Activated CD4-positive, CD25-positive, alpha-beta regulatory T cell (primary cell): ENCODE measurements at regions not wholly inside any gene's neighbourhood (a gene's known extent, or its start where the extent isn't known, plus 50 kb on each side); places are given as distances from the start of the nearest gene placed in this dataset.
"Not testable (repeated sequence)": the region's sequence is repeated elsewhere in the genome, so short reads cannot be mapped to it uniquely, and the experiment has no call there.

ENCODE experiments used
- DNase-seq, 4 experiments: peaks; one replicate each; lab custom pipeline; 2025; lab: John Stamatoyannopoulos, UW

DNA sequence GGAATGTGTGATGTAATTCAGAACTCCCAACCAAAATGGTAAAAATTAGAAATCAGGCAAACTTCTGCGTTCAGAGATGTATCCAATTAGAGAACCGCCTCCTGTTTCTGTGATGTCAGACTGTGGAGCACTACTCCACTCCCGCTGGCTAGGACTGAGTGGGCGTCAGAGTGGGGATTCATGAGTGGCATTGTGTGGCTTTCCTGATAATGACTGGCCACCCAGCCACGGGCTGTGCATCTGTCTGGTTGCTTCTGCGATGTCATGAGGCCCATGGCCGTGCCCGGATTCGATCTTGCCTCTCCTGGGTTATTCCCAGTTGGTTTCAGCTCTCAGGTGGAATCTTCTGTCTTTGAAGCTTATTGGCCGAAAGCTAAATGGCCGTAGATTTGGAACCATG, 87.1 kb upstream of the KCNA1 start:
- DNase-seq = no peak

DNA sequence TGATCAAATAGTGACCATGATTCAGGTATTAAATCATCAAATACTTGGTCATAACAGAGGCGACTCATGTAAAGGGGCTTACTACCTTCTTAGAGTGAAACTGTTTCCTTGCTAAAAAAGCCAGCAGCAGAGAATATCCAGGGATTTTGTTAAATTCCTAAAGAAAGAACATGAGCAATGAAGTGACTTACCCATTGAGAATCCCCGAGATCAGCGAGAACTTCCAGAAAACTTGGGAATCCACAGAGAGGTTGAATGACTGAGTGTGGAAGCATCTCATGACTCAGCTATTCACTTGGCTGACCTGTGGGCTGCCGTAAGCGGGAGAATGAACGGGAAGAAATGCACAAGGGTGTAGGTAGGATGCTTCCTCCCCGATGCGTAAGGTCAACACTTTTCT, 85.3 kb upstream of the KCNA1 start:
- DNase-seq = no peak

DNA sequence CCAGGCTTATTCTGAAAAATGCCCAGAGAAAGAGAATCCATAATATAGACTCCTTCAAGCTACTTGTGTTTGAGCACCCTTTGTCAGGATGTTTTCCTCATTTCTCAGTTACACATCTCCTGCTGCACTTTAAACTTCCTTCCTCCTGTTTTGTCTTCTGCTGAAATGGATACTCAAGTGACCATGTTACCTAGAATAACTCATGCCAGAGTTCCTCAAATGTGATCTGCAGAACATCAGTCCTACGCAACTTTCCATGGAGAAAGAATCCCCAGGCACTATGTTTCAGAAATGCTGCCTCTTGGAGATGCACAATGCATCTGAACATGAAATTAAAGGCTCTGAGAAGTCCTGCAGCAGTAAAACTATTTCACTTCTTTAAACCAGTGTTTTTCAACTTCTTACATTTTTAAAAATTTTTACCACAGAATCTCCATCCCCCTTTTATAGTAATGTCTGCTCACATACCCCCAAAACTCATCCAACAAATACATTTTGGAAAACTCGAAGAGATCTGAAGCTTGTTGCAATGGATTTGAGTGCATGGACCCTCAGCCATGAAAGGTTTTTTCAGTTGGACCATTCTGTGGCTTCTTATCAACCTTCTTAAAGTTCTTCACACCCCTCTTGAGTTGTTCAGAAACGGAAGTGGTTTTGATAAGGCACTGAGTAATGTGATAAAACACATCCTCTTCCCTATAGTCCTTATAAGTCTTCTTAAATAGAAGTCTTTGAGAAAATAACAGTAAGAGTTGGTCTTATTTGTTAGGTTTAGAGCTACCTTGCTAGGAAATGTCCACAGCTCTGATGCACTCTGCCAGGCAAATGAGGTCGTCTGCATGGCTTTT, 84.5 kb upstream of the KCNA1 start:
- no peak for DNase-seq

DNA sequence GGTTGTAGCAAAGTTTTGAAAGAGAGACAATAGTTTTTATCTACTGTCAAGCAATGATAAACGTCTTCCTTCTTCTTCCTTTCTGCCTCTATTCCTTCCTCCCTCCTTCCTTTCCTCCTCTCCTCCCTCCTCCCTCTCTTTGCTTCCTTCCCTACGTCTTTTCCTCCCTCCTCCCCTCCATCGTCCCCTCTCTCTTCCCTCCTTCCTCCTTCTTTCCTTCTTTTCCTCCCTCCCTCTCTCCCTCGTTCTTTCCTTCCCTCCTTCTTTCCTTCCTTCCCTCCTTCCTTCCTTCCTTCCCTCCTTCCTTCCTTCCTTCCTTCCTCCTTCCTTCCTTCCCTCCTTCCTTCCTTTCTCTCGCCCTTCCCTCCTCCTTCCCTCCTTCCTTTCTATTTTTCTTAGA, 82.8 kb upstream of the KCNA1 start:
- no peak for DNase-seq

DNA sequence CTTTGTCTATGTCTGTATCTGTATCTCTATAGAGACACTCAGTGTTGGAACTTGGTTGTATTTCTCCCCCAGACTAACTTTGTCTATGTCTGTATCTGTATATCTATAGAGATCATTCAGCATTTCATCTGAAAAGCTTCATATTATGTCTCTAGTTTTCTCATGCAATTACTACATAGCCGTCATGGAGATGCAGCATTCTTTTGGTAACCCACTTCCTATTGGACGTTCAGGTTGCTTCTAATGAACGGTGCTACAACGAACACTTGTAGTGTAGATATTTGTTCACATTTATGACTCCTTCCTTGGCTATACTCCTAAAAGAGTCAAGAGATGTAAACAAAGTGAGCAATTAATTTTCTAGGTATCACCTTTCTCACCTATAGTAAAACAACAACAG, 81.5 kb upstream of the KCNA1 start:
- no peak for DNase-seq

DNA sequence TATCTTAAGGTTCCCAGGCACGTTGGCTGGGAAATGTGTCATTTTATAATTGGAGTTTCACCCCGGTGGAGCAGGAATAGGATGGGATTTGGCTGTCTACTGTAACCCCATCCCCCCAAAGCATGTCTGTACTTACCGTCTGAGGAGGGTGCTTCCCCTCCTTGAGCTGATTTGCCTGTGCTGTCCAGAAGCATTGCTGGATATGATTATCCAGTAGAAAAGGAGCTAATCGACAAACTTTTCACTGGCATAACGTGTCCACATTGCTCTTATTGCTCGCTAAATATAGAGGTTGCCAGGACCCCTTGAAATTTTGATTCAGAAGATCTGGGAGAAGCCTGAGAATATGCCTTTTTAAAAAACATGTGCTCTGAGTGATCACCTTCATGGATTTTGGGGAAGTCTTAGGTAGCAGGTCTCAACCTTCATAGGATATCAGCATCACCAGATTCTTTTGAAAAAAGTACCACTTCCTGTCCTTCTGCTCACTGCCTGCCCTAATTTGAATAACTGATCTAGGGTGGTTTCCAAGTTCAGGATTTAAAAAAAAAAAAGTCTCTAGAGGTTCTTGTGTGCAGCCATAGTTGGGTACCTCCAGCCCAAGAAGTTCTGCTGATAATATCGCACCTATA, 80.4 kb upstream of the KCNA1 start:
- DNase-seq = no peak

DNA sequence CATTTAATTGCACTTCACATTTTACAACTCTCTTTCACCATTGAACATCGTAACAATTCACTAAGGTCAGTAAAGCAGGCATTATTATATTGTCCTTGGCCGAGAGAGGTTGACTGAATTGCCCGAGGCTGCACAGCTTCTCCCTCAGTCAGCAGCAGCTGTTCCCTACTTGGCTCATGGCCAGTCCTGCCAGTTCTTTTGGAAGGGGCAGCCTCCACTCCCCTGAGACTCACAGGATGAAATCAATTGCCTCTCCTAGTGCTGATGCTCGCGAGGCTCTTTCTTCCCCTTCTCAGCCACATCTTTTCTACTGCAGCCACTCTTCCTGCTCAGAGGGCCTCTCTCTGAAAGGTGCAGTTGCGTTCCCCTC, 79.9 kb upstream of the KCNA1 start:
- no peak for DNase-seq

DNA sequence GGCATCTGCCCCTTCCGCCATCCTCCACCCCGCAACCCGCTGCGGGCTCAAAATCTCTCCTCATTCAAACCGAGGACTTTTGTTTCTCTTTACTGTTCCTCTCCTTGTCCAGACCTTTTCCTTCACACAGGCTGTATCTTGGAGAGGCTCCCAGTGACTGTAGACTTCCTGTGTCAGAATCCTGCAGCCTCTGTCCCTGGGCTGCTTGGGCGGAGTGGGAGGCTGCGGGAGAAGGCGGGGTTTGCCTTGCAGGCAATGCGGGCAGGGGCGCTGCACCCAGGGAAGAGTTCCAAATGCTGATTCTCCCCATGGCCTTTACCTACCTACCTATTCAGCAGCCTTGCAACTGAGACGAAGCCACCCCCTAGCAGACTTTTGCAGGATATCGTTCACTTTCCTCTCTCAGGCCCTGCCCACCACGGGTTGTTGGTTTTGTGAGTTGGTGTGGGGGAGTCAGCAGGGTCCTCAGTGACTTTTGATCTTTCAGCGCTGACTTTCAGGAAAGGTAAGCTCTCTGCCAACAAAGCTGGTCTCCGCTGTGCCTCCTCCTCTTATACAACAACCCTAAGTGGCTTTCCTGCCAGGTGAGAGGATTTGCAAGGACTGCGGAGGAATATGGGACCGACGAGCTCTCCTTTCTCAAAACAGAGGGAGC, 79.0 kb upstream of the KCNA1 start:
- no peak for DNase-seq

DNA sequence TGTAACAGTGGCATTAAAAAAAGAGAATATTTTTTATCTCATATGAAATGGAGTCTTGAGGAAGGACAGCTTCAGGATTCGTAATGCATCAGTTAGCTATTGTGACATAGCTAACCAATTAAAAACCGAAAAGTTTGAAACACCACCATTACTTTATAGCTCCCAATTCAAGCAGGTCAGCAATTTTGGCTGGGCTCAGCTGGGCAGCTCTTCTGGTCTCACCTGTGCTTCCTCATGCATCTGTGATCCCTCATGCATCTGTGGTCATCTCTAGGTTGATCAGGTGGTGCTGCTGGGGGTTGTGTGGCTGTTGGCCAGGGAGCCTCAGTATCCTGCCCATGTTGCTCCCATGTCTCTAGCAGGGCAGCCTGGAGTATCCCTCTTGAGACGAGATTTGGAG, 76.7 kb upstream of the KCNA1 start:
- no peak for DNase-seq

DNA sequence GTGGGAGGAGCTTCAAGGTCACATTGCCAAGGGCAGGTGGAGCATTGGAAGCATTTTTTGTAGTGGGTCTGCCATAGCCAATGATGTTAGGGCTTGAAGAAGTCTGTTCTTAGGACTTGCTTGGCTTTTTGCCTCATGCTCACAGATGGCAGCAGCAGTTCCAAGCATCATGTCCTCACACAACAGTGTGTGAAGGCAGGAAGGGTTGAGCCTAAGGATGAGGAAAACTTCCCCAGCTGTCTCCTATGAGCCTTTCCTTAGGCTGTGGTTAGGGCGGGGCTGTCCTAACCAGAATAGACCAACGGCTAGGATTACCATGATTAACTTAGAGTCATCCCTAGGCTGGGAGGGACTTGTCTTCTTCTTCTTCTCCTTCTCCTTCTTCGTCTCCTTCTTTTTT, 76.2 kb upstream of the KCNA1 start:
- no peak for DNase-seq

DNA sequence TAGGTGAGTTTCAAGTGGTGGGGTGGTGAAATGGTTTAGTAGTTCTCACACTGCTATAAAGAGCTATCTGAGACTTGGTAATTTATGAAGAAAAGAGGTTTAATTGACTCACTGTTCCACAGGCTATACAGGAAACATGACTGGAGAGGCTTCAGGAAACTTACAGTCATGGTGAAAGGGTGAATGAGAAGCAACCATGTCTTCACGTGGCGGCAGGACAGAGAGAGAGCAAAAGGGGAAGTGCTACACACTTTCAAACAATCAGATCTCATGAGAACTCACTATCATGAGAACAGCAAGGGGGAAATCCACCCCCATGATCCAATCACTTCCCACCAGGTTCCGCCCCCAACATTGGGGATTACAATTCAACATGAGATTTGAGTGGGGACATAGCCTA, 67.3 kb upstream of the KCNA1 start:
- not testable (repeated sequence) for DNase-seq

DNA sequence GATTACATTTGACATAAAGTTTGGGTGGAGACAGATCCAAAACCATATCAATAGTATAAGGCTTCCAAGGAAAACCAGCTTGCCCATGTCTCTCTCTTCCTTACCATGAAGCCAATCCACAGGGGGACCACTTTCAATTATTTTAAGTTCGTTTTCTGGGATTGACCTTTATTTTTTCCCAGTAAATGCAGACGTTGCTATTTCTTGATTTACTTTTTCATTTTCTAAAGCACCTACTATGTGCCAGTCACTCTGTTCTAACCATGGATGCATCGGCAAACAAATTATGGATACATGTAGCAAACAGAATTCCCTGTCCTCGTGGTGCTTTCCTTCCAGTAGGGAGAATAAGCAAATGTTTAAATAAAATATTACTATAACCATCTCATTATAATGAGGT, 65.8 kb upstream of the KCNA1 start:
- no peak for DNase-seq

DNA sequence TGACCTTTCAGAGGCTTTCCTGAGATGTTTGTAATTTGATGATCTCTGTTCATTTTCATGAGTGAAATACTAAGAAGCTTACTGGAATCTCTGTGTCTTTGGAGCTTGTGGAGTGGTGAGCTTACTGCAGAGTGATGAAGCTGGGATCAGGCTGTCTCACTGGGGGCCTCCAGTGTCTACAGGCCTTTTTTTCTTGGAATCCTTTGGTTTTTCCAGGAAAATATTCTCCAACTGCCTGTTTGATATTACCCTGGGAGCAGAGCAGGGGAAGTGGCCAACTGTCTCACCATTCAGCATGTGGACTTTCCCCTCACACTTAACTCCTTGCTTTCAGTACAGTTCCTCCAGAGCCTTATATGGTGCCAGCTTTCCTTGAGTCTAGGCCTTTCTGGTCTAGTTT, 62.0 kb upstream of the KCNA1 start:
- no peak for DNase-seq

DNA sequence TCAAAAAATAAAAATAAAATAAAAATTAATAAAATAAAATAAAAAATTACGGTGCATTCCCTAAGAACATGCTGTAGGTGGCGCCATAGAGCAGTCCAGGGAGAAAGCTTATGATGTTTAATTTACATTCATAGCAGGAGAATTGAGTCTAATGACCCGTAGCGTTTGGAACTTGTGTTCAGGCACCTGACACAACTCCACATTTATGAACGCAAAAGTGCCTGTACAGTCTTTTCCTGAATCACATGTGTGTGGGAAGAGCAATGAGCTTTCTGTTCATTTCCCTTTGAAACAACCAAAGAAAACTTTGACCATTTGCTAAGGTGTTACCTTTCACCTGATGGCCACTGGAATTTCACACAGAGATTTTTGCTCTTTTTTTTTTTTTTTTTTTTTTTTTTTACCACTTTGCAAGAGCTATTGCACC, 60.6 kb upstream of the KCNA1 start:
- peak in 1 of 4 experiments; percentile 14 for DNase-seq

DNA sequence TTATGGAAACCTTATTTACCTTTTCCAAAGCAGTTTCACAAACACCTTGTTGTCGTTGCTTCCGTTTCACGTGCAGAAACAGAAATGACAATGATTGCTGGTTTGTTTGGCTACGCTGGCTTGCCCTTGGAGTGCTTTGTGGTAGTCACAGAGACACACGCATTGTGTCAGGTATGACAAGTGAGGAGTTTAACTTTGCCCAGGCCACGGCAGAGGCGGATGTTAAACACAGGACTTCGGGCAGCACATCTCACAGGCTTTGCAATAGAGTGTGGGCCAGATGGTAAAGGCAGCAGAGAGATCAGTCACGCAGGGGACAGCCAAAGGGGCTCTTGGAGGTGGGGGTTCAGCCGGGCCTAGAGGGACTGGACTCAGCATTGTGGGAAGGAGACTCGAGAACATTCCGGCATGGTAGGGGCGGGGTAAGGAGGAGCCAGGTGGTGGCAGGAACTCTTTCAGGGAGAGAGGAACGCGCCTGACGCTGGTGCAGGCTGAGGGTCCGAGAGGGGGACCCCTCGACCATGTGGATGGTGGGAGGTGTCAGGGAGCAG, 59.8 kb upstream of the KCNA1 start:
- no peak for DNase-seq

DNA sequence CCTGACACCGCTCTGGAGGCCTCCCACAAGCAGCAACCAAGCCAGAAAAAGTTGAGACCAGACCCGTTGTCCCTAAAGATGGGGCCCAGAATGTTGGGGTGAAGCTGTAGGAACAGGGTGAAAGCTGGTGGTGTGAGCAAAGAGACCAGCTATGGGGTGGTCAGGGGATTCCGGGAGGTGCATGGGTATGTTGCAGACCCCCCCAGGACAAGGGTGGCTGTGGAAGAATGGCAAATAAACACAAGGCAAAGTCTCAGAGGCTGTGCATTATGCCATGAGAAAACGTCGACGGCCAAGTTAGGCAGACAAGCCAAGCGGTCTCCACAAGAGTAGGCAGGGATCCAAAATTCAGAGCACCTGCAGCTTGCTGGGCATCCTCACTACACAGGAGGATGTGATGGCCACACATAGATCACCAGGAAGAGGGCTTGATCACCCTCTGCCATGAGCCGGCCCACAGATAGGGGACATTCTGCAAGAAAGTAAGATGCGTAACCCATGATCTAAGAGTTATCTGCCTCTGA, 58.8 kb upstream of the KCNA1 start:
- DNase-seq = no peak

DNA sequence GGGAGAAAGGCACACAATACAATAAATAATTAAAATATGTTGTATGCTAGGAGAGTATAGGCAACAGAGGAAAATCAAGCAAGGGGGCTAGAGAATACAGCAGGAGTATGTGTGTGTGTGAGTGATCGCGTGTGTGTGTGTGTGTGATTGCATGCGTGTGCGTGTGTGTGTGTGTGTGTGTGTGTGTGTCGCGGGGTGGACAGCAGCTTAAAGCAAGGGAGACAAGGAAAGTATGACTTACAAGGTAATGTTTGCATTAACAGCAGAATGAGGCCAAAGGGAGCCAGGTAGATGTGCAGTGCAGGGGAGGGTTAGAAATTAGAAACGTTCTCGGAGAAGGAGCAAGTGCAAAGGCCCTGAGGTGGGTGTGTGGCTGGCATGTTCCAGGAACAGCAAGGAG, 57.4 kb upstream of the KCNA1 start:
- no peak for DNase-seq

DNA sequence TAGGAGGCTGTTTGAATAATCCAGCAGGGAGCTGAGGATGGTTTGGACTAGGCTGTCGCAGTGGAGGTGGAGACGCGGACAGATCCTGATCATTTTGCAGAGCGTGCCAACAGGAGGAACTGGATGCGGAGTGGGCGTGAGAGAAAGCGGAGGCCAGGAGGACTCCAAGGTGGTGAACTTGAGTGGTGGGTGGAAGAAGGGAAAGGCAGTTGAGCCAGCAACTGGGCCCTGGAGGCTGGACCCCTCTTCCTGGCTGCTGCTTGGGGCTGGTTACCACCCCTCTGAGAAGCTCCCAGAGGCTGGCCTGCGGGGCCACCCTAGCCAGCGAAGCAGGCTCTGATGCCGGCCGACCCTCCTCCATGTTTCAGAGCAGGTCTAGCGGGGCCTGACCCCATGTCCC, 56.8 kb upstream of the KCNA1 start:
- no peak for DNase-seq

DNA sequence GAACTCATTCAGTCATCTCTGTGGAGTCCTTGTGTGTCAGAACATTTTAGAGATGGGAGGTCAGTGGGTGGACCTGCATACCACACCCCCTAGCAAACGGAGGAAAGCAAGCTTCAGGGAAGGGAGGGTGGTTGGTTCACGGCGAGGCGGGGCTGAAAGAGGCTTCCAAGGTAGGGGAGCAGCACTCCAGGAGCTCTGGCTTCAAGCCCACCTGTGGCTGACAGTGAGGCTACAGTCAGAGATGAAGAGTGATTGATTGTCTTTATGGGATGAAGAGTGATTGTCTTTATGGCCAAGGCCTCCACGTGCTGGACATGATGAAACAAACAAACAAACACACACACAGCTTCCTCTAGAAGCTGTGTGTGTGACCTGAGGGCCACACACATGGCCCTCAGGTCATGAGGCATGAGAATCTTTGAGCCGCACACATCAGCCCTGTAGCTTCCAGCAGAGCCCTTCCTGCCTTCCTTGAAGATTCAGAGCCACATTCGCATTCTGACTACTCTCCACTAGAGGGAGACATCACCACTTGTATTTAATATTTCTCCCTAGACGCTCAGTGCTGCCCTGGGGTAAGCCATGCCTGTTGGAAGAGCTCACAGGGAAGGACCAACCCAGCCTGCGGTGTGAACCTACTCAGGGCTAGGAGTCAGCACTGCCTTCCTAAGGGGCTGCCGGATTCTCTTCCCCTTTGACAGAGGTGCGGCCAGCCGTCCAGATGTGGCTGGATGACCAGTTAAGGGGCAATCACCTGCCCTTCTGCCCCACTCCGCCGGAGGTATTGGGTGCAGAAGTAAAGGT, 54.4 kb upstream of the KCNA1 start:
- peak in 1 of 4 experiments; percentile 6 for DNase-seq

DNA sequence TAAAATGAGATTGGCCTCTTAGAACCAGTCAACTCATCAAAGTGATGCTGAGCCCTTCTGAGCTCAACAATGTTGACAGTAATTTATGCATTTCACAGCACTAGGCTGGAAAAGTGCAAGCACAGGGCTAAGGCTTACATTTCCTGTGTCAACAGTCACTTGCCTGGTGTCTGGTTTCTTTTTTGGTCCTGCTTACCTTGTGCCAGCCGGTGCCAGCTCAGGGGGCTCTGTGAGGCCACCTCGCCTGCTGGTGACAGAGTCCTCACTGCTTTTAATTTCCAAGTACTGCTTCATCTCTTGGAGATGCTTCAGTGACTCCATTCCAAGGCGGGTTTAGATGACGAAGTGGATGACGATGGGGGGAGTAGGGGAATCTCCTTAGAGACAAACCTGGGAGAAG, 53.1 kb upstream of the KCNA1 start:
- DNase-seq = no peak

DNA sequence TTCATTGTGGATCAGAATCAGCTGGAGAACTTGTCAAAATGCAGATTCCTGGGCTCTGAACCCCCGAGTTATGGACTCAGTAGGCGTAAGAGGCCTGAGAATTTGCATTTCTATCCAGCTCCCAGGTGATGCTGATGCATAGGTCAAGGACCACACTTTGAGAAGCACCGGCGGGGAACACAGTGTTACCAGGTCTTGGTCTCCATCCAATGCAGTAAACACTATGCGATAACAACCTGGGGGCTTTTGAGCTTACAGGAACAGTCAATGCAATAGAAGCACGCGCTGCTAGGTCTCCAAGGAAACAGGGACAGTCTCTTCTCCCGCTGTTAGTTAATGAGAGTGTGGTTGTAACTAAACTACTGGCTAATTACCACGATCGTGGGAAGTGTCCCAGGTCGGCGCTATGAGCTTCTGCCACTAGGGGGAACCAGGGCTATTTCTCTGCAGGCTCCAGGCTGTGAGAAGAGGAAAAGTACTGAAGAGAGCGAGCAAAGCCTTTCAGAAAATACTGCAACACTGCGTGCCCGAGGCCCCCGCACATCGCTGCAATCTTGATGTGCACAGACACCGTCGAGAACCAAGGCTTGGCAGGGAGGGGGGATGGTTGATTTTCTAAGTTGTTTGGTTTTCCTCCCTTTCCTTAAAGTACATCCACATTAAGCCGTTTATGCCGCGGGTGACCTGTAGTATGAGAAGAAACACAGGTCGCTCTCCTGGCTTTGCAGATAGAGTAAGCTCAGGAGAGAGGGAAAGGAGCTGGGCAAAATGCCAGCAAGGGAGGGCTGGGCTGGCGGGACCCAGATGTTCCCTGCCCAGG, 52.0 kb upstream of the KCNA1 start:
- peak; percentile 29 to 67 (median 46) for DNase-seq
